SJSA1 (cell line): ENCODE measurements at regions not wholly inside any gene's neighbourhood (a gene's known extent, or its start where the extent isn't known, plus 50 kb on each side); places are given as distances from the start of the nearest gene placed in this dataset.
"Not testable (repeated sequence)": the region's sequence is repeated elsewhere in the genome, so short reads cannot be mapped to it uniquely, and the experiment has no call there.

Source experiments
- DNase-seq, 2 experiments: peaks; one replicate each; pipeline ENCODE4 v3.0.0-alpha.2; 2015 to 2020; ENCODE audit warnings: low spot score in 2 of 2, low read depth in 1 of 2
- H3K27ac ChIP-seq: fragments of 250-450 bp; sonication (Bioruptor Pico); 2 replicates; pipeline ENCODE4 v1.5.1; 2020; ENCODE audit warnings: mild to moderate bottlenecking, moderate library complexity
- H3K27me3 ChIP-seq: fragments of 250-450 bp; sonication (Bioruptor Pico); replicated peaks from 2 replicates; pipeline ENCODE4 v1.5.1; 2020; ENCODE audit warnings: mild to moderate bottlenecking, moderate library complexity
- H3K36me3 ChIP-seq: fragments of 250-450 bp; sonication (Bioruptor Pico); 2 replicates; pipeline ENCODE4 v1.5.1; 2020; ENCODE audit warnings: mild to moderate bottlenecking
- H3K4me1 ChIP-seq: fragments of 250-450 bp; sonication (Bioruptor Pico); replicated peaks from 2 replicates; pipeline ENCODE4 v1.6.1; 2021; ENCODE audit warnings: mild to moderate bottlenecking
- H3K4me3 ChIP-seq: fragments of 250-450 bp; sonication (Bioruptor Pico); 2 replicates; pipeline ENCODE4 v1.5.1; 2020; ENCODE audit warnings: mild to moderate bottlenecking
- H3K9me3 ChIP-seq: fragments of 250-450 bp; sonication (Bioruptor Pico); replicated peaks from 2 replicates; pipeline ENCODE4 v1.5.1; 2020; ENCODE audit warnings: mild to moderate bottlenecking

DNA sequence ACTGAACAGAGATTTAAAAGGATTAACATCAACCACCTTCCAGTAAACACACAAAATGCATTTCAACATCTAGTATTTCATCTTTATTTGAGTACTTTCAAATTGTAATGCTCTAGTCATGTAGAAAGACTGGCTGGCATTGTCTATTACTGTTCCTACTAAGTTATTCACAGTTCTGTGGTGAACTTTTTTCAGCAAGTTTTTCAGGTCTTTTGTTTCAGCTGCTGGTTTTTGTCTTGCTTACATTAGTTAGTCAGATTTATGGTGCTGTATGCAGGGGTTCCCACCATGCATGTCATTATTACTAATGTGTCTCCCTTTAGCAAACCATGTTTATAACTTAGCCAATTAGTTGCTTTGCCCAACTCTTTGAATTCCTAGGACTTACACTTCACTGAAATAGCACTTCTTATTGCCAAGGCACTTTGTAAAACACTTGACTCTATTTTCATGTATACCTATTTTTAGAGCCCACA, 253.4 kb upstream of the KITLG start:
- H3K9me3 ChIP-seq: no peaks in the 10 kb centered on the region
- H3K4me3 ChIP-seq: no peak overlapping the region
- H3K27ac ChIP-seq: no peak overlapping the region
- no peaks in the 10 kb centered on the region for H3K4me1 ChIP-seq
- no peaks in the 10 kb centered on the region for H3K27me3 ChIP-seq
- no peak for DNase-seq
- no peaks in the 10 kb centered on the region for H3K36me3 ChIP-seq

DNA sequence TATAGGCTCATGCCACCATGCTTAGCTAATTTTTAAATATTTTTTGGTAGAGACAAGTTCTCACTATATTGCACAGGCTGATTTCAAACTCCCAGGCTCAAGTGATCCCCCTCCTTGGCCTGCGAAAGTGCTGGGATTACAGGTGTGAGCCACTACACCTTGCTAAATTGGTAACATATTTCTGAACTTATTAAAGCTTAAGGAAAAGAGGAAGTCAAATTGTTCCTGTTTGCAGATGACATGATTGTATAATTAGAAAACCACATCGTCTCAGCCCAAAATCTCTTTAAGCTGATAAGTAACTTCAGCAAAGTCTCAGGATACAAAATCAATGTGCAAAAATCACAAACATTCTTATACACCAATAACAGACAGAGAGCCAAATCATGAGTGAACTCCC, 248.3 kb upstream of the KITLG start:
- not testable (repeated sequence) for H3K4me1 ChIP-seq, H3K9me3 ChIP-seq, H3K4me3 ChIP-seq, H3K36me3 ChIP-seq, H3K27me3 ChIP-seq, DNase-seq, H3K27ac ChIP-seq

- no peaks in the 10 kb centered on the region for H3K9me3 ChIP-seq
- no peak for DNase-seq
These were observed 239.7 kb upstream of the KITLG start for GRCh38 chr12:88820012-88820411.

DNA sequence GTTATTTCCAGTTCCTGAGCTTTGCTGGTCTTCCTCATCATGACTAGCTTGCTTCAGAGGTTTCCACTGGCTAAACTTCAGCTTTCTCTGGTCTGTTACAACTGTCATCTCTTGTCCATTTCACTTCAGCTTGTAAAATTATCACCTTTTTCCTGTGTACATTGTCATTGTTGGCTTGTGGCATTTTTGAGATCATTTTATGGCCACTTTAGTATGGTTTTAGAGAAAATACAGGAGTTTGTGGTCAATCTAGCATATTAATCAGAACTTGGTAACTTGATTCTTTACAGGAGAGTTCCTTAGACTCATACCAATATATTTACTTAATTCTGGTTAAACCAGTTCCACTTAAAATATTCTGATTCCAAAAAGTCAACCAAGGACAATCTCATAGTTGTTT, 235.9 kb upstream of the KITLG start:
- no peaks in the 10 kb centered on the region for H3K4me1 ChIP-seq
- no peak overlapping the region for H3K27ac ChIP-seq
- H3K4me3 ChIP-seq: no peak overlapping the region
- no peak for DNase-seq
- no peaks in the 10 kb centered on the region for H3K27me3 ChIP-seq
- no peaks in the 10 kb centered on the region for H3K9me3 ChIP-seq
- no peaks in the 10 kb centered on the region for H3K36me3 ChIP-seq

More at GRCh38 chr12:88820012-88820411, 239.7 kb upstream of the KITLG start:
- Histone ChIP-seq H3K27me3 (no peaks in the 10 kb centered on the region), H3K36me3 (no peaks in the 10 kb centered on the region), H3K4me3 (no peak overlapping the region), H3K27ac (no peak overlapping the region), H3K4me1 (no peaks in the 10 kb centered on the region)

GRCh38 chr12:88814779-88815178, 234.5 kb upstream of the KITLG start:
- H3K4me3 ChIP-seq: no peak overlapping the region
- no peaks in the 10 kb centered on the region for H3K27me3 ChIP-seq
- no peaks in the 10 kb centered on the region for H3K36me3 ChIP-seq
- no peak for DNase-seq
- H3K9me3 ChIP-seq: no peaks in the 10 kb centered on the region
- H3K4me1 ChIP-seq: no peaks in the 10 kb centered on the region
- H3K27ac ChIP-seq: no peak overlapping the region

DNA sequence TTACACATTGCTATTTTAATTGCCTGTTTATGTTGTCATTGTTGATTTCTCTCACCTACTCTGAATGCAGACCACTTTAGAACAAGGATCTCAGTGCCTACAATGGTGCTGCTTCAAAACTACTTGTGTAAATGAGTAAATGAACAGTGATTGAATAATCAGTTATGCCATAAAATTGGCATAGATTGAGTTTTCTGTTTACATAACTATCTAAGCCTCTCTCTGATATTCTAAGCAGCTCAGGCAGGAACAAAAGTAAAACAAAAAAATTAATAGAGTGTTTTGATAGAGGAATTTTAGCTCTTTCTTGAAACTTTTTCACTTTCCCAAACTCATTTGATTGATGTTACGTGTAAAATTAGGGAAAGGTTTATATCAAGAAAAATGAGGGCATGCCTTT, 232.3 kb upstream of the KITLG start:
- H3K4me3 ChIP-seq: no peak overlapping the region
- H3K27ac ChIP-seq: no peak overlapping the region
- H3K4me1 ChIP-seq: no peaks in the 10 kb centered on the region
- no peak for DNase-seq
- H3K36me3 ChIP-seq: no peaks in the 10 kb centered on the region
- no peaks in the 10 kb centered on the region for H3K27me3 ChIP-seq
- H3K9me3 ChIP-seq: no peaks in the 10 kb centered on the region

DNA sequence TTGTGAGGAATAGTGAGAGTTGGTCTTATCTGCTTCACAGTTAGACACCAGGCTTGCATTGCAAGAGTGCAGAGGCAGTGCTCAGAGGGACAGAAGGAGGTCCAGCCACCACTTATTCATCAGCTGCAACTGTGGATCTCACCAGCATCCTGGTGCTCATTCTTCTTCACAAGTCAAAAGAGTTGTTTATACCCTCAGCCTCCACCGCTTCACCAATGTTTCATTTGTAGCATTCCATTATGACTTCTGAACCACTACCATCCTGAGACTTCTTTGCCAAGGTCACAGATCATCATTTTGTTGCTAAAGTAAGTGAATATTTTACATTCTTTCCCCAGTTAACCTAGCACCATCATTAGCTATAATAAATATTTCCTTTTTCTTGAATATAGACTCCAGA, 230.5 kb upstream of the KITLG start:
- no peaks in the 10 kb centered on the region for H3K27me3 ChIP-seq
- no peak overlapping the region for H3K27ac ChIP-seq
- no peaks in the 10 kb centered on the region for H3K9me3 ChIP-seq
- H3K36me3 ChIP-seq: no peaks in the 10 kb centered on the region
- H3K4me3 ChIP-seq: no peak overlapping the region
- no peaks in the 10 kb centered on the region for H3K4me1 ChIP-seq
- DNase-seq: no peak

DNA sequence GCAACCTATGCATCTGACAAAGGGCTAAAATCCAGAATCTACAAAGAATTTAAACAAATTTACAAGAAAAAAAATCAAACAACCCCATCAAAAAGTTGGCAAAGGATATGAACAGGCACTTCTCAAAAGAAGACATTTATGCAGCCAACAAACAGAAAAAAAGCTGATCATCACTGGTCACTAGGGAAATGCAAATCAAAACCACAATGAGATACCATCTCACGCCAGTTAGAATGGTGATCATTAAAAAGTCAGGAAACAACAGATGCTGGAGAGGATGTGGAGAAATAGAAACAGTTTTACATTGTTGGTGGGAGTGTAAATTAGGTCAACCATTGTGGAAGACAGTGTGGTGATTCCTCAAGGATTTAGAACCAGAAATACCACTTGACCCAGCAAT, 229.6 kb upstream of the KITLG start:
- H3K4me1 ChIP-seq, DNase-seq, H3K27me3 ChIP-seq, H3K9me3 ChIP-seq, H3K4me3 ChIP-seq, H3K36me3 ChIP-seq, H3K27ac ChIP-seq: not testable (repeated sequence)

GRCh38 chr12:88805692-88806091, 225.4 kb upstream of the KITLG start:
- Histone ChIP-seq H3K9me3 (no peaks in the 10 kb centered on the region), H3K27ac (no peak overlapping the region), H3K36me3 (no peaks in the 10 kb centered on the region), H3K4me1 (no peaks in the 10 kb centered on the region), H3K27me3 (no peaks in the 10 kb centered on the region), H3K4me3 (no peak overlapping the region)
- DNase-seq: no peak

DNA sequence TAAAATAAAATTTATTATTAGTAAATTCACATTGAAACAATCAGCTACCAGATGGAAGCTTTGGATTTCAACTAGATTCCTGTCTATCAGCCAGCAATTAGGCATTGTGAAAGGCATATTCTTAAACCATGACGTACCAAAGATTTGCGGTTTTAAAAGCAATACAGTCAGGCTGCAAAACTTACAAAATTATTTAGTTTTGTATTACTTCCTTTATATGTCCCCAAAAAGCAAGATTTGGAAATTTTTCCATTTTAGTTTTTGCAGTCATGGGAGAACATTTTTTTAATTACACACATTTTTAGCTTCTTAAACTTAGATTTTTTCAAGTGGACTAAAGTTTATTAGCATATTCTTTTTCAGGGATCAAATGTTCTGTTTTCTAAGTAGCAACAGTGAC, 225.0 kb upstream of the KITLG start:
- Histone ChIP-seq H3K27me3 (no peaks in the 10 kb centered on the region), H3K9me3 (no peaks in the 10 kb centered on the region), H3K27ac (no peak overlapping the region), H3K4me3 (no peak overlapping the region), H3K36me3 (no peaks in the 10 kb centered on the region), H3K4me1 (no peaks in the 10 kb centered on the region)
- no peak for DNase-seq

- Histone ChIP-seq H3K9me3 (no peaks in the 10 kb centered on the region), H3K36me3 (no peaks in the 10 kb centered on the region), H3K27ac (no peak overlapping the region), H3K27me3 (no peaks in the 10 kb centered on the region), H3K4me1 (no peaks in the 10 kb centered on the region), H3K4me3 (no peak overlapping the region)
- no peak for DNase-seq
These were observed 221.9 kb upstream of the KITLG start for GRCh38 chr12:88802096-88802706.

DNA sequence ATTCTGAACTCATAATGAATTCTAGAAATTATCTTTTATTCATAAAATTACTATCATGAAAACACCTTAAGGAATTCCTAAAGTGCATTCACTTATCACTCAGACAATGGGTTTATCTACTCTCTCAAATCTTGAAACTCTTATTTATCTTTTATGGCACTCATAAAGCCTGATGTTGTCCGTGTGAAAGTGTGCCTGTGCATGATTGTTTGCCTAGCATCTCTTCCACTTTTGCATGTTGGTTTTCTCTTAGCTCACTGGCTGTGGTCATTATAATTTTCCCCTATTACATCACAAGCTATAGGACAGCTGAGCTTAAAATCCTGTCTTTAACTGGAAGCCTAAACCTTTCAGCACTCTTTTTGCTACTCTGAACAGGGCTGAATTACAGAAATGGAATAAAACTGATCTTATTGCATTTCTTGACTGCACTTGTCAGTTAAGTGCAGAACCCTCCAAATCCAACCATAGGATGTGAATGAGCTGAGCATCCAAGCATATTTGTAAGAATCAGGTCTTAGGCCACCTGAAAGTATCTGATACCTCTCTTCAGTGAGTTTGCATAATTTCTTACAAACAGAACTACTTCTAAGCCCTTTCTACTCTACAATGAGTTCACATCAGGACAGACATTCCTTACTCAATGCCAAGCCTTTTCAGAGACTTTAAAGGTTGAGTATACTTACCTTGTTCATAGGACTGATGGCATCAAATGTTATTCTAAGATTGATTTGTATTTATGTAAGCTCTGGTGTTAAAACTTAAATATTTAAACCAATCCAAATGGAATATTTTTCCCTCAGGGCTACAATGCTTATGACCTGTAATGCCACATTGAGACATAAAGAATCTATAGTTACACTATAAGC, 221.2 kb upstream of the KITLG start:
- H3K4me1 ChIP-seq: no peaks in the 10 kb centered on the region
- H3K4me3 ChIP-seq: no peak overlapping the region
- H3K36me3 ChIP-seq: no peaks in the 10 kb centered on the region
- no peaks in the 10 kb centered on the region for H3K27me3 ChIP-seq
- no peak overlapping the region for H3K27ac ChIP-seq
- no peak for DNase-seq
- H3K9me3 ChIP-seq: no peaks in the 10 kb centered on the region

GRCh38 chr12:88793096-88793495, 212.8 kb upstream of the KITLG start:
- H3K36me3 ChIP-seq: no peaks in the 10 kb centered on the region
- no peaks in the 10 kb centered on the region for H3K4me1 ChIP-seq
- H3K27ac ChIP-seq: no peak overlapping the region
- H3K4me3 ChIP-seq: no peak overlapping the region
- no peak for DNase-seq
- no peaks in the 10 kb centered on the region for H3K9me3 ChIP-seq
- H3K27me3 ChIP-seq: no peaks in the 10 kb centered on the region

DNA sequence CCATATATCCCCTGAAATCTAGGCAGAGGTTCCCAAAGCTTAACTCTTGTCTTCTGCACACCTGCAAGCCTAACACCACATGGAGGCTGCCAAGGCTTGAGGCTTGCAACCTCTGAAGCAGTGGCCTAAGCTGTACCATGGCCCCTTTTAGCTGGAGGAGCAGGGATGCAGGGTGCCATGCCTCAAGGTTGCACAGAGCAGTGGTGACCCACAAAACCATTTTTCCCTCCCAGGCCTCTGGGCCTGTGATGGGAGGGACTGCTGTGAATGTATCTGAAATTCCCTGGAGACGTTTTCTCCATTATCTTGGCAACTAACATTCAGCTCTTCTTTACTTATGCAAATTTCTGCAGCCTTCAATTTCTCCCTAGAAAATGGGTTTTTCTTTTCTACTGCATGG, 210.0 kb upstream of the KITLG start:
- Histone ChIP-seq H3K9me3 (no peaks in the 10 kb centered on the region), H3K27ac (no peak overlapping the region), H3K36me3 (no peaks in the 10 kb centered on the region), H3K27me3 (no peaks in the 10 kb centered on the region), H3K4me1 (no peaks in the 10 kb centered on the region), H3K4me3 (no peak overlapping the region)
- DNase-seq: no peak
